IMR-90 (cell line): ENCODE measurements at regions not wholly inside any gene's neighbourhood (a gene's known extent, or its start where the extent isn't known, plus 50 kb on each side); places are given as distances from the start of the nearest gene placed in this dataset.

Experiments
- ATAC-seq: fragments of 200-7000 bp; cut with Tn5 transposase; 2 replicates; pipeline ENCODE4 v1.9.1; 2020; ENCODE audit warnings: low read depth, mild to moderate bottlenecking, moderate library complexity
- BruUV-seq: library from RNA; stranded (reverse); fragments of 400-500 nt; replicated peaks from 2 replicates; lab custom pipeline; 2021; lab: Mats Ljungman, UMichigan
- CTCF ChIA-PET: fragments of 300-600 bp; formaldehyde crosslinking; extraction: SDS; loops from one replicate; lab custom pipeline; 2021; ENCODE audit warnings: antibody characterized with exemption; lab: Yijun Ruan, JAX
- POLR2A ChIA-PET: fragments of 300-600 bp; sonication (Branson Sonifier 250); formaldehyde crosslinking; loops from one replicate; lab custom pipeline; 2022; ENCODE audit warnings: antibody characterized with exemption; ENCODE audit not compliant: unreplicated experiment; lab: Charles Lee
- DNase-seq: peaks from one replicate; pipeline ENCODE4 v3.0.0; 2013
- H2AFZ ChIP-seq: replicated peaks from 2 replicates; pipeline ENCODE3; 2013; ENCODE audit warnings: low read length, mild to moderate bottlenecking; ENCODE audit not compliant: poor library complexity
- H2AK5ac ChIP-seq: 2 replicates; pipeline ENCODE4 v1.6.1; 2013; ENCODE audit warnings: low read depth, low read length, inconsistent platforms
- H2AK9ac ChIP-seq: replicated peaks from 2 replicates; pipeline ENCODE3; 2013; ENCODE audit warnings: mild to moderate bottlenecking, low read depth, low read length, moderate library complexity; ENCODE audit not compliant: poor library complexity
- H2BK120ac ChIP-seq: 2 replicates; pipeline ENCODE4 v1.6.1; 2013; ENCODE audit warnings: low read depth, low read length, inconsistent platforms
- H2BK15ac ChIP-seq: 3 replicates; pipeline ENCODE4 v1.6.1; 2013; ENCODE audit warnings: low read depth, low read length, inconsistent platforms
- H2BK20ac ChIP-seq: 2 replicates; pipeline ENCODE4 v1.6.1; 2013; ENCODE audit warnings: low read depth, mild to moderate bottlenecking, inconsistent platforms, low read length, moderate library complexity
- H2BK5ac ChIP-seq: 2 replicates; pipeline ENCODE4 v1.6.1; 2013; ENCODE audit warnings: mild to moderate bottlenecking, low read depth, low read length, inconsistent platforms; ENCODE audit not compliant: poor library complexity, severe bottlenecking
- H3K14ac ChIP-seq: replicated peaks from 2 replicates; pipeline ENCODE4 v1.6.1; 2013; ENCODE audit warnings: low read depth, low read length, inconsistent platforms
- H3K18ac ChIP-seq: 2 replicates; pipeline ENCODE4 v1.6.1; 2013; ENCODE audit warnings: low read depth, low read length, control low read depth
- H3K23ac ChIP-seq: 2 replicates; pipeline ENCODE4 v1.6.1; 2013; ENCODE audit warnings: low read depth, low read length, inconsistent platforms
- H3K27ac ChIP-seq: 2 replicates; pipeline ENCODE4 v1.5.1; 2013; ENCODE audit warnings: mild to moderate bottlenecking, control low read depth, low read length; ENCODE audit not compliant: insufficient read depth
- H3K27me3 ChIP-seq: 2 replicates; pipeline ENCODE4 v1.6.1; 2013; ENCODE audit warnings: low read length; ENCODE audit not compliant: control insufficient read depth, insufficient read depth
- H3K36me3 ChIP-seq: 2 replicates; pipeline ENCODE4 v1.6.1; 2013; ENCODE audit warnings: low read length, mixed read lengths; ENCODE audit not compliant: control insufficient read depth, insufficient read depth
- H3K4ac ChIP-seq: 2 replicates; pipeline ENCODE4 v1.6.1; 2013; ENCODE audit warnings: low read depth, low read length, inconsistent platforms
- H3K4me1 ChIP-seq: 2 replicates; pipeline ENCODE4 v1.6.1; 2013; ENCODE audit warnings: low read length, mixed read lengths; ENCODE audit not compliant: control insufficient read depth, insufficient read depth
- H3K4me2 ChIP-seq: 2 replicates; pipeline ENCODE4 v1.6.1; 2013; ENCODE audit warnings: low read depth, mild to moderate bottlenecking, control low read depth, low read length, moderate library complexity
- H3K4me3 ChIP-seq: 2 replicates; pipeline ENCODE4 v1.5.1; 2013; ENCODE audit warnings: low read depth, mild to moderate bottlenecking, control low read depth, low read length, moderate library complexity; ENCODE audit not compliant: insufficient read depth
- H3K56ac ChIP-seq: 2 replicates; pipeline ENCODE4 v1.6.1; 2013; ENCODE audit warnings: low read length, inconsistent platforms; ENCODE audit not compliant: insufficient read depth; ENCODE audit errors: extremely low read depth
- H3K79me1 ChIP-seq, 2 experiments: 2 replicates each; pipeline ENCODE4 v1.6.1; 2013; ENCODE audit warnings: low read length in 2 of 2, inconsistent platforms in 1 of 2, low read depth in 1 of 2
- H3K9ac ChIP-seq: 2 replicates; pipeline ENCODE4 v1.6.1; 2013; ENCODE audit warnings: low read depth, low read length, control low read depth
- H3K9me1 ChIP-seq: 2 replicates; pipeline ENCODE4 v1.6.1; 2013; ENCODE audit warnings: low read length, inconsistent platforms; ENCODE audit not compliant: insufficient read depth
- H3K9me3 ChIP-seq: 2 replicates; pipeline ENCODE4 v1.6.1; 2013; ENCODE audit warnings: low read length; ENCODE audit not compliant: control insufficient read depth, insufficient read depth
- H4K20me1 ChIP-seq: 2 replicates; pipeline ENCODE4 v1.6.1; 2013; ENCODE audit warnings: low read length, inconsistent platforms; ENCODE audit not compliant: insufficient read depth
- H4K5ac ChIP-seq: 2 replicates; pipeline ENCODE4 v1.6.1; 2013; ENCODE audit warnings: mild to moderate bottlenecking, low read depth, low read length, control low read depth
- H4K8ac ChIP-seq, 2 experiments: 2 replicates each; pipeline ENCODE4 v1.6.1; 2013; ENCODE audit warnings: low read depth in 2 of 2, low read length in 2 of 2, control low read depth in 1 of 2, inconsistent platforms in 1 of 2
- H4K91ac ChIP-seq: 2 replicates; pipeline ENCODE4 v1.6.1; 2013; ENCODE audit warnings: low read depth, low read length, inconsistent platforms; ENCODE audit not compliant: insufficient read depth
- BHLHE40 ChIP-seq: fragments of 150-350 bp; IDR thresholded peaks from 2 replicates; pipeline ENCODE4 v1.6.1; 2016; ENCODE audit warnings: mild to moderate bottlenecking, low read depth, low read length
- CEBPB ChIP-seq: IDR thresholded peaks from 2 replicates; pipeline ENCODE4 v1.6.1; 2012; ENCODE audit warnings: low read depth, low read length, improper control_type of control experiment
- CHD1 ChIP-seq: IDR thresholded peaks from 2 replicates; pipeline ENCODE4 v1.6.1; 2012; ENCODE audit warnings: low read depth, low read length, improper control_type of control experiment
- FOS ChIP-seq: fragments of 150-350 bp; IDR thresholded peaks from 2 replicates; pipeline ENCODE4 v1.6.1; 2016; ENCODE audit warnings: low read depth, low read length
- MAFK ChIP-seq: IDR thresholded peaks from 2 replicates; pipeline ENCODE4 v1.6.1; 2012; ENCODE audit warnings: low read depth, low read length, improper control_type of control experiment
- MAZ ChIP-seq: IDR thresholded peaks from 2 replicates; pipeline ENCODE4 v1.6.1; 2012; ENCODE audit warnings: low read depth, mild to moderate bottlenecking, low read length, improper control_type of control experiment, moderate library complexity, borderline replicate concordance
- MXI1 ChIP-seq: IDR thresholded peaks from 2 replicates; pipeline ENCODE4 v1.6.1; 2012; ENCODE audit warnings: low read depth, mild to moderate bottlenecking, low read length, moderate library complexity, borderline replicate concordance
- NFE2L2 ChIP-seq: fragments of 150-350 bp; IDR thresholded peaks from 2 replicates; pipeline ENCODE4 v1.6.1; 2016; ENCODE audit warnings: low read depth, mild to moderate bottlenecking, low read length
- POLR2A ChIP-seq: IDR thresholded peaks from 2 replicates; pipeline ENCODE4 v1.6.1; 2012; ENCODE audit warnings: mild to moderate bottlenecking, low read depth, low read length
- RAD21 ChIP-seq: IDR thresholded peaks from 2 replicates; pipeline ENCODE4 v1.6.1; 2012; ENCODE audit warnings: low read length, improper control_type of control experiment
- RCOR1 ChIP-seq: IDR thresholded peaks from 2 replicates; pipeline ENCODE4 v1.6.1; 2012; ENCODE audit warnings: mild to moderate bottlenecking, low read length, improper control_type of control experiment; ENCODE audit not compliant: insufficient replicate concordance
- RFX5 ChIP-seq: IDR thresholded peaks from 2 replicates; pipeline ENCODE4 v1.8.0; 2012; ENCODE audit warnings: low read depth, mild to moderate bottlenecking, low read length, moderate library complexity
- SMC3 ChIP-seq: fragments of 150-350 bp; IDR thresholded peaks from 2 replicates; pipeline ENCODE4 v1.6.1; 2016; ENCODE audit warnings: low read depth, mild to moderate bottlenecking, antibody characterized with exemption, low read length, moderate library complexity
- WGBS, 2 experiments: methylation state at CpG; one replicate each; pipeline versions ENCODE4 v1.1.5 to v1.1.7; 2013; ENCODE audit warnings: missing lambda C conversion rate in 2 of 2; ENCODE audit not compliant: insufficient read length in 1 of 2; ENCODE audit errors: extremely low coverage in 2 of 2; 5-methylcytosine and 5-hydroxymethylcytosine counted together
- dilution Hi-C: fragments of 300-500 bp; cut with HindIII; formaldehyde crosslinking; loops from one replicate; pipeline ENCODE4 v1.14.3; 2018; ENCODE audit warnings: low sequenced_read_pairs; ENCODE audit not compliant: unreplicated experiment
- in situ Hi-C: fragments of 300-500 bp; cut with MboI; formaldehyde crosslinking; loops from 3 replicates; pipeline ENCODE4 v1.14.3; 2019; ENCODE audit warnings: low sequenced_read_pairs, inconsistent platforms, mixed read lengths
- intact Hi-C: fragments of 100-400 bp; cut with micrococcal nuclease; formaldehyde crosslinking; loops from 2 replicates; pipeline ENCODE4 v1.10.0; 2022
- TF ChIP-seq, protein P1 (sequence below): fragments of 150-350 bp; IDR thresholded peaks from 2 replicates; pipeline ENCODE4 v1.6.1; 2016; ENCODE audit warnings: low read depth, mild to moderate bottlenecking, low read length, moderate library complexity, borderline replicate concordance
- TF ChIP-seq, protein P2 (sequence below): fragments of 150-350 bp; IDR thresholded peaks from 2 replicates; pipeline ENCODE4 v1.6.1; 2017; ENCODE audit warnings: mild to moderate bottlenecking, antibody characterized with exemption, low read length, low read depth
- TF ChIP-seq, protein P3 (sequence below): conservative IDR thresholded peaks from 2 replicates; pipeline ENCODE4 v1.5.1; 2012; ENCODE audit warnings: mild to moderate bottlenecking, low read depth, low read length, improper control_type of control experiment

DNA sequence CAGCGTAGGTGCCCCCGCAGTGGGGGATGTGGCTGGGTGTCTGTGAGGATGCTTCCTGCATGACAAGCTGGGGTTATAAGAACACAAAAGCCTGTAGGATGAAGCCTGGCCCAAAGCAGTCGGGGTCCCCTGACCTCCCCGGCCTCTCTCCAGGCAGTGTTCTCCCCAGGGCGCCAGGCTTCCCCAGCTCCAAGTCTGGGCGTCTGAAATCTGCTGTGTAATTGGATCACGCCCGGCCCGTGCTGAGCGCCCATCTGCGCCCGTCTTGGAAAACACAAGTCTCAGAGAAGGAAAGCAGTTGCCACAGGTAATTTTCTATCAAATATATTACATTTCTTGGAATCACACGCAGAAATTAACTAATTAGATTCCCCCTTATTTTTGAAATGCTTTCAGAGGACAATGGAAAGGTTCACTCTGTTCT lies 233.3 kb downstream of the CTTN start:
- H3K18ac ChIP-seq, result no peak overlapping the region
- H2BK120ac ChIP-seq, result no peak overlapping the region
- H4K5ac ChIP-seq, result no peak overlapping the region
- dilution Hi-C loops, result no loop called here
- H3K9ac ChIP-seq, result no peak overlapping the region
- no peaks in the 10 kb centered on the region for H3K79me1 ChIP-seq
- TF ChIP-seq NFE2L2, result no peak
- no peak for TF ChIP-seq CHD1
- no peak for TF ChIP-seq SMC3
- no peak for TF ChIP-seq RAD21
- no peak for TF ChIP-seq RFX5
- no peak for TF ChIP-seq BHLHE40
- no peak for TF ChIP-seq RCOR1
- TF ChIP-seq, protein P1, sequence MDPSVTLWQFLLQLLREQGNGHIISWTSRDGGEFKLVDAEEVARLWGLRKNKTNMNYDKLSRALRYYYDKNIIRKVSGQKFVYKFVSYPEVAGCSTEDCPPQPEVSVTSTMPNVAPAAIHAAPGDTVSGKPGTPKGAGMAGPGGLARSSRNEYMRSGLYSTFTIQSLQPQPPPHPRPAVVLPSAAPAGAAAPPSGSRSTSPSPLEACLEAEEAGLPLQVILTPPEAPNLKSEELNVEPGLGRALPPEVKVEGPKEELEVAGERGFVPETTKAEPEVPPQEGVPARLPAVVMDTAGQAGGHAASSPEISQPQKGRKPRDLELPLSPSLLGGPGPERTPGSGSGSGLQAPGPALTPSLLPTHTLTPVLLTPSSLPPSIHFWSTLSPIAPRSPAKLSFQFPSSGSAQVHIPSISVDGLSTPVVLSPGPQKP, result no peak
- TF ChIP-seq POLR2A, result no peak
- no peak for TF ChIP-seq MAFK
- TF ChIP-seq, protein P2, sequence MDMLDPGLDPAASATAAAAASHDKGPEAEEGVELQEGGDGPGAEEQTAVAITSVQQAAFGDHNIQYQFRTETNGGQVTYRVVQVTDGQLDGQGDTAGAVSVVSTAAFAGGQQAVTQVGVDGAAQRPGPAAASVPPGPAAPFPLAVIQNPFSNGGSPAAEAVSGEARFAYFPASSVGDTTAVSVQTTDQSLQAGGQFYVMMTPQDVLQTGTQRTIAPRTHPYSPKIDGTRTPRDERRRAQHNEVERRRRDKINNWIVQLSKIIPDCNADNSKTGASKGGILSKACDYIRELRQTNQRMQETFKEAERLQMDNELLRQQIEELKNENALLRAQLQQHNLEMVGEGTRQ, result no peak
- TF ChIP-seq FOS, result no peak
- TF ChIP-seq MXI1, result no peak
- no peak for TF ChIP-seq CEBPB
- TF ChIP-seq, protein P3, sequence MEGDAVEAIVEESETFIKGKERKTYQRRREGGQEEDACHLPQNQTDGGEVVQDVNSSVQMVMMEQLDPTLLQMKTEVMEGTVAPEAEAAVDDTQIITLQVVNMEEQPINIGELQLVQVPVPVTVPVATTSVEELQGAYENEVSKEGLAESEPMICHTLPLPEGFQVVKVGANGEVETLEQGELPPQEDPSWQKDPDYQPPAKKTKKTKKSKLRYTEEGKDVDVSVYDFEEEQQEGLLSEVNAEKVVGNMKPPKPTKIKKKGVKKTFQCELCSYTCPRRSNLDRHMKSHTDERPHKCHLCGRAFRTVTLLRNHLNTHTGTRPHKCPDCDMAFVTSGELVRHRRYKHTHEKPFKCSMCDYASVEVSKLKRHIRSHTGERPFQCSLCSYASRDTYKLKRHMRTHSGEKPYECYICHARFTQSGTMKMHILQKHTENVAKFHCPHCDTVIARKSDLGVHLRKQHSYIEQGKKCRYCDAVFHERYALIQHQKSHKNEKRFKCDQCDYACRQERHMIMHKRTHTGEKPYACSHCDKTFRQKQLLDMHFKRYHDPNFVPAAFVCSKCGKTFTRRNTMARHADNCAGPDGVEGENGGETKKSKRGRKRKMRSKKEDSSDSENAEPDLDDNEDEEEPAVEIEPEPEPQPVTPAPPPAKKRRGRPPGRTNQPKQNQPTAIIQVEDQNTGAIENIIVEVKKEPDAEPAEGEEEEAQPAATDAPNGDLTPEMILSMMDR, result no peak
- no peak for TF ChIP-seq MAZ
- 0 out of 2 replicates have a peak, but pooled peaks cover 2% of the 10 kb centered on the region for H3K9me1 ChIP-seq
- no peaks in the 10 kb centered on the region for H3K36me3 ChIP-seq
- H3K4me2 ChIP-seq, result no peak overlapping the region
- no TSS peak for BruUV-seq
- in situ Hi-C loops, result no loop called here
- H2BK15ac ChIP-seq, result no peak overlapping the region
- 57% methylated on average over 3 of the region's 13 CpGs; no CpG with 5 or more reads in 1 of the 2 experiments for WGBS, 2 experiments
- no peak overlapping the region for H3K23ac ChIP-seq
- no peak overlapping the region for H3K27ac ChIP-seq
- no peak overlapping the region for H3K4me3 ChIP-seq
- no peak overlapping the region for H2AFZ ChIP-seq
- no peaks in the 10 kb centered on the region for H3K4me1 ChIP-seq
- ChIA-PET CTCF (interaction anchor here (0.6 to 0.7 kb wide), 2 partner anchors 21 to 148 kb away, joined by 3 to 4 read pairs; no protein-coding TSS in a partner anchor), POLR2A (no interaction called here)
- no peak overlapping the region for H4K91ac ChIP-seq
- no peak overlapping the region for H3K4ac ChIP-seq
- H4K20me1 ChIP-seq, result peaks cover 8% of the 10 kb centered on the region
- no peak overlapping the region for H2BK20ac ChIP-seq
- intact Hi-C loops, result no loop called here
- H2AK9ac ChIP-seq, result no peak overlapping the region
- DNase-seq (no peak), ATAC-seq (no peak)
- no peaks in the 10 kb centered on the region; the same call in 1 of the 2 replicates for H3K27me3 ChIP-seq
- no peak overlapping the region for H2BK5ac ChIP-seq
- no peak overlapping the region for H4K8ac ChIP-seq
- no peak overlapping the region for H2AK5ac ChIP-seq
- no peak overlapping the region for H3K56ac ChIP-seq
- peaks cover 4% of the 10 kb centered on the region; the same call in 1 of the 2 replicates for H3K9me3 ChIP-seq
- no peak overlapping the region for H3K14ac ChIP-seq
